ENCODE measurements at regions not wholly inside any gene's neighbourhood (a gene's known extent, or its start where the extent isn't known, plus 50 kb on each side); places are given as distances from the start of the nearest gene placed in this dataset.

- no peaks in the 10 kb centered on the region for H3K9me3 ChIP-seq
- no peak for TF ChIP-seq CTCF (IDR thresholded peaks at IDR 0.05; ENCODE audit: low read depth, low read length)
- 0 out of 2 replicates have a peak, but pooled peaks cover 4% of the 10 kb centered on the region for H3K27me3 ChIP-seq
- no peaks in the 10 kb centered on the region for H3K4me1 ChIP-seq
- no peaks in the 10 kb centered on the region for H3K36me3 ChIP-seq
- no peak overlapping the region for H3K4me3 ChIP-seq (ENCODE audit: low read depth, low read length)
- no peak for DNase-seq
Measured at GRCh38 chr4:145316897-145317574, 136.6 kb upstream of the OTUD4 start.

GRCh38 chr4:145315811-145316225, 135.4 kb upstream of the OTUD4 start:
- Histone ChIP-seq H3K4me3 (ENCODE audit: low read depth, low read length) (no peak overlapping the region), H3K36me3 (no peaks in the 10 kb centered on the region), H3K9me3 (no peaks in the 10 kb centered on the region), H3K4me1 (no peaks in the 10 kb centered on the region), H3K27me3 (peaks cover 15% of the 10 kb centered on the region)
- TF ChIP-seq CTCF (IDR thresholded peaks at IDR 0.05; ENCODE audit: low read depth, low read length): no peak
- no peak for DNase-seq

- Histone ChIP-seq H3K36me3 (no peaks in the 10 kb centered on the region), H3K27me3 (peaks cover 12% of the 10 kb centered on the region), H3K9me3 (no peaks in the 10 kb centered on the region), H3K4me3 (ENCODE audit: low read depth, low read length) (no peak overlapping the region), H3K4me1 (no peaks in the 10 kb centered on the region)
- no peak for DNase-seq
- TF ChIP-seq CTCF (IDR thresholded peaks at IDR 0.05; ENCODE audit: low read depth, low read length): no peak
Measured at GRCh38 chr4:145308598-145308997, 128.2 kb upstream of the OTUD4 start.

GRCh38 chr4:145307763-145308430, 127.5 kb upstream of the OTUD4 start:
- no peaks in the 10 kb centered on the region for H3K4me1 ChIP-seq
- no peak overlapping the region for H3K4me3 ChIP-seq (ENCODE audit: low read depth, low read length)
- no peak for DNase-seq
- H3K36me3 ChIP-seq: no peaks in the 10 kb centered on the region
- no peaks in the 10 kb centered on the region for H3K9me3 ChIP-seq
- TF ChIP-seq CTCF (IDR thresholded peaks at IDR 0.05; ENCODE audit: low read depth, low read length): no peak
- peaks cover 12% of the 10 kb centered on the region for H3K27me3 ChIP-seq

GRCh38 chr4:145307120-145307519, 126.7 kb upstream of the OTUD4 start:
- Histone ChIP-seq H3K9me3 (no peaks in the 10 kb centered on the region), H3K27me3 (peaks cover 12% of the 10 kb centered on the region), H3K4me1 (no peaks in the 10 kb centered on the region), H3K4me3 (ENCODE audit: low read depth, low read length) (no peak overlapping the region), H3K36me3 (no peaks in the 10 kb centered on the region)
- no peak for TF ChIP-seq CTCF (IDR thresholded peaks at IDR 0.05; ENCODE audit: low read depth, low read length)
- no peak for DNase-seq

GRCh38 chr4:145302725-145303124, 122.3 kb upstream of the OTUD4 start:
- no peak for DNase-seq
- Histone ChIP-seq H3K27me3 (no peaks in the 10 kb centered on the region), H3K36me3 (no peaks in the 10 kb centered on the region), H3K4me1 (no peaks in the 10 kb centered on the region), H3K9me3 (no peaks in the 10 kb centered on the region), H3K4me3 (ENCODE audit: low read depth, low read length) (no peak overlapping the region)
- TF ChIP-seq CTCF (IDR thresholded peaks at IDR 0.05; ENCODE audit: low read depth, low read length): no peak
